HG02763 (cell line): ENCODE measurements at regions not wholly inside any gene's neighbourhood (a gene's known extent, or its start where the extent isn't known, plus 50 kb on each side); places are given as distances from the start of the nearest gene placed in this dataset.
"Not testable (repeated sequence)": the region's sequence is repeated elsewhere in the genome, so short reads cannot be mapped to it uniquely, and the experiment has no call there.

ENCODE experiments used
- ATAC-seq: cut with Tn5 transposase; IDR thresholded peaks from one replicate; pipeline ENCODE4 v1.9.1; 2021; ENCODE audit warnings: mild to moderate bottlenecking, moderate library complexity; ENCODE audit not compliant: unreplicated experiment

DNA sequence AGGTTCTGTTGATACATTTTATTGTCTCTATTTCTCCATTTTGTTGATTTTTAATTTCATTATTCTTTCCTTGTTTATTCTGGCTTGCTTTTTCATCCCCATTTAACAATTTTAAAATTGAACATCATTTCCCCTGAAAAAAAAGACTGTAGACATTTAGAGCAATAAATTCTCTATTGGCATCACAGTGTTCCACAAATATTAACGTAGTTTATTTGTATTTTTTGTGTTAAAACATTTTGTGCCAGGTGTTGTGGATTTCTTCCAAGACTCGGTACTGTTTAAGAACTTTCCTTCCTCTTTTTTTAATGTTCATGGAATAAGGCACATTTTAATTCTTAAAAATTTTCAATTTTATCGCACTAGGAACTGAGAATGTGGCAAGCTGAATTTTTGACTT, 156.1 kb upstream of the NPY start:
- ATAC-seq, result no peak

DNA sequence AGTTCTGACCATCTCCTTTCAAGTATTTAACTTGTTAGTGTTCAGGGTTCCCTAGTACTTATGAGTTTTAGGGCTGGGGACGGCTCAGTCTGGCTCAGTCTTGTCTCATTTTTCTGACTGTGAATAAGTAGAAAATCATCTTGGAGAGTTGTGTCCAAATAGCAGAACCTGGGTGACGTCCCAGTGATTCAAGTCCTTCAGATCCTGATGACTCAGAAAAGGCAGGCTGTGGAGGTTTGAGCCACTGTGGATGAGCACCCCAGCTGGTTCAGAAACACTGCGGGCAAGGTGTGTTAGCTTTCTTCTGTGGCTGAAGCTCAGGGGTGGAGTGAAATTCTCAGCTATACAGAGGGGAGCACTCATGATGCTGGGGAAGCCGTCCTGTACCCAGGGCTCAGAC, 154.4 kb upstream of the NPY start:
- ATAC-seq, result no peak

DNA sequence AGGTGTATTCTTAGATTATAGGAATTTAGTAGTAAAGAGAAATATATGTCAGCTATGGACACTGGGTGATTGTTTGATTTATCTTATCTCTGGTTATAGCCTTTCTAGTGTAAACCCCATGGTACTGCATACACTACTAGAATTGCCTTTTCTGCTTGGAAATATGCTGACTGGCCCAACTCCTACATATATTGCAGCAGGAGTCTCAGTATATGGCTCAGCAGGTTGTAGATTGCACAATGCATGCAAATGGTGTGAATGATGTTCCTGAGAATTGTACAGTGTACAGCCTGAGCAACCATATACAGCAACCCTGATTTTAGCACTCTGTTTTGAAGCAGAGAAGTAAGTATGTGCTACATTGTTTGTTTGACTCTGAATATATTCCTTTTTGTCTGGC, 153.4 kb upstream of the NPY start:
- no peak for ATAC-seq

DNA sequence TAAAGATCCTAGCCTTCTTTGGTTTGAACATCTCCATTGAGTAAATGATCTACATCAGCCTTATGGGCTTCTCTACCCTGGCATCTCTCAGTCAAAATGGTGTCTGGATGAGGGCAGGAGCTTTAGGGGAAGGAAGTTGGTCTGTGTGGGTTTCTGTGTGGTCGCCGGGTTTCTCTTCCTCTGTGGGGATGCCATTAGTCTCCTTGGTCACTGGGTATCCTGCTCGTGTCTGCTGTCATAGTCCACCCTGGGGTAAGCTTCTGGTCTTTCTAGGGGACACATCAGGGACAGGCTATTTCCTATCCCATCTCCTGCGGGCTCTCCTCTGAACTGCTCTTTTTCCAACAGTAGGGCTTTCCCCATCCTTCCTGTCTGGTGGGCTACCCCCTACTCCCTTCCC, 150.3 kb upstream of the NPY start:
- peak; percentile 41 for ATAC-seq

DNA sequence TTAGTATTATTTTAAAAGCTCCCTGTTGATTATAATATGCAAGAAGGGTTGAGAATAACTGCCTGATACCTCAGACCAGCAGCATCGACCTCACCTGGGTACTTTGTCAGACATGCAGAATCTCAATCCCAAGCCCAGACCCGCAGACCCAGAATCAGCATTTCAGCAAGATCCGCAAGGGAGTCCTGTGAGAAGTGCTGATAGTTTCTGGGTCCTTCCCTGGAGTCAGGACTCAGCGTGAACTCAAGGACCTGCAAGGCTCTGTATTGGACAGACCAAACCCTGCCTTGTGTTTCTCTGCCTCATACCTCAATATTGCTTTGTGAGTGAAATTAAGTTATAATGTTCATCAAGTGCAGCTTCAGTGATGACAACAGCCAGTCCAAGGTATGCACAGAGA, 149.5 kb upstream of the NPY start:
- no peak for ATAC-seq

DNA sequence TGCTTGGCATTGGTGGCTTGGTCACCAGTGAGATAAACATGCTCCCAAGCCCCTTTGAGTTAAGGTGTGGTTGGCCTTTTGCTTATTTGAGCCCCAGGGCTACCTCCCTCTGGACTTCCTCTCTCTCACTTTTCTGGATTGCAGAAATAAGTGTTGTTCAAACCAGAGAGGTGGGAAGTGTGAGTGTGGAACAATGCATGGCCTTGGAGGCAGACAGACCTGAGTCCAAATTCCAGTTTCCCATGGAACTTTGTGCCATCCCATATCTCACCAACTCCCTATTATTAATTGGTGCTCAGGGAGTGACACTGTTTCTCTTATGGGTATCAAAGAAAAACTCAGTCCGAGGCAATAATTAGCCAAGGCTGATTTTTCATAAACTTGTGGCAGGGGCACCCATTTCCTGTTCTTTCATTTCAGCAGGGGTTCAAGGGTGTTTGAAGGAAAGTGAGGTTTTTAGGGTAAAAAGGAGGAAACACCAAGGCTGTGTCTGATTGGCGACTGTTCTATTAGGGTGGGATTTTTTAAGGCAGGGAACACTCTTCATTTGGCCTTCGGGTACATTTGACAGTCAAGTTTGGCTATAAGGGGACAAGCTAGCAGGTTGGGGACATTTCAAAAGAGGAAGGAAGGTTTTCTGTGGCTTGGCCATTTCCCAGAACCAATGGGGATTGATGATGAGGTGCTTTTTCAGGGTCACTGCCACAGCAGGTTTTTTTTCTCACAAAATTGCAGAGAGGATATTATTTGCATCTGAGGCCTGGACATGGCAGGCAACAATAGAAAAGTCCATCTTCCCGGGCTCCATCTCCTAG, 148.8 kb upstream of the NPY start:
- peak; percentile 70 for ATAC-seq

DNA sequence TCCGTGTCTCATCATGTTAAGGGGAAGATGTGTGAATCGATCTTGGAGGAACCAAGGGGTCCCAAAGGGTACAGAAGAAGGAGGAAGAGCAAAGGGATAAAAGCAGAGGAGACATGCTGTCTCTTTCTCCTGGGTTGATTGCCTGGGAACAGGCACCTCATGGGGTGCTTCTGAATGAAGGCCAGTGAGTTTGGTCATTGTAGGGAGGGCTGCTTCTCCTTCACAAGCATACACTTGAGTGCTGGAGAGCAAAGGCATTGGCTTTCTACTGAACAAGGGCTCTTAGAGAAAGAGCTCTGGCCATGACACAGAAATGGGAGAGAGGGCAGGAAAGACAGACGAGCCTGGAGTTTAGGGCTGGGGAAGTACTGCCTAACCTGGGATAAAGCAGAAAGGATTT, 146.7 kb upstream of the NPY start:
- no peak for ATAC-seq

DNA sequence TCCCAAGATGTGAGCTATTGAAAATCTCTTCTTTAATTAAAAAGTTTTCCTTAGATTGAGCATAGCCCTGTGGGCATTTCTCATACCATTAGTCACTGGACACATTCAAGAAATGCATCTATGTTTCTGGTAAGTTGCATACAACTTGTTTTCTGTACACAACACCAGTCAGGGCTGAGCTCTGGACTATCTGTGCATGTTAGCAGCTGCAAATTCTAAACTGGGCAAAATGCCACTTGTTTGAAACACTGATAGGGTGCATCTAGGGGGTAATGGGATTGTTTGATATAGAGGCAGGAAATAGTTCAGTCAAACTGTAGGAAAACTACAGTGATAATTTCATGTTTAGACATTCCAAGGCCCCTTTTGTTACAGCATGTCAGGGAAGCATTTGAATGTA, 145.6 kb upstream of the NPY start:
- no peak for ATAC-seq

DNA sequence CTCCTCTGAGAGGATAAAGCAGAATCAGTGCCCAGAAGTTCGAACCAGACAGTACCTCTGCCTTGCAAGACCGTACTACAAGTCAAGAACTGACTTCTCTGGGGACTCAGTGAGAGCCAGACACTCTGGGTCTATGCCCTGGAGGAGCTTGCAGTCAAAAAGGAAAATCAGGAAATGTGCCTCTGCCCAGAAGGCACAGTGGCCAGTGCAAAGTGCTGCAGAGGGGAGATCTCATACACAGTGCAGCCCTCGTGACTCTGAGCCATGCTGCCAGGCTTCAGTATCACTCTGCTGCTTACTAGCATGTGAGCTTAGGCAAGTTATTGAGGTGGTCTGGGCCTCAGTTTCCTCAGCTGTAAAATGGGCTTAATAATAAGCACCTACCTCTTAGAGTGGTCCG, 144.0 kb upstream of the NPY start:
- no peak for ATAC-seq

DNA sequence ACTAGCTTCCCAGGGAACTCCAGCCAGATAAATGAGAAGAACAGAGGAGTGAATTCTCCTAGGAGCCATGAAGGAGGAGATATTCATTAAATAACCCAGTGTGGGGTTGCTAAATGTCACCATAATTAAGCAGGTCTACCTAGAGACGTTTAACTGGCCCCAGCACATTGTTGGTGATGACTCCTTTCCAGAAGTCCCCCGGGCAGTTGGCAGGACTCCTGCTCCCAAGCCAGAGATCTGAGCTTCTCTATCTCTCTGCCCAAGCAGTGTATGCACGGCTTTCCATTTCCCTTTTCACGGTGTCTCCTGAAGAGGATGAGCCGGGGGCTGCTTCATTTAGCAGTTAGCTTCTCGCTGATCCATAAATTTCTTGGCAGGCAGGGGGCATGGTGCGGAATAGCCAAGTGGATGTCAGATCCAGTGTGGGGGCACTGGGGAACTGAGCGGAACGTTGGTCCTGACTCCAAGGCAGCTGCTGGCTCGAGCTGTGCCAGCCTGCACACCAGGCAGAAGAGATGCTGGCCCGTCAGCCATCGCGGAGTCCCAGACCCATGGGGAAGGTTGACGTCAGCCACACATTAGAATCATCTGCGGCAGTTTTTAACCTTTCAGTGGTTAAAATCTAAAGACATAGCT, 142.0 kb upstream of the NPY start:
- ATAC-seq, result no peak

DNA sequence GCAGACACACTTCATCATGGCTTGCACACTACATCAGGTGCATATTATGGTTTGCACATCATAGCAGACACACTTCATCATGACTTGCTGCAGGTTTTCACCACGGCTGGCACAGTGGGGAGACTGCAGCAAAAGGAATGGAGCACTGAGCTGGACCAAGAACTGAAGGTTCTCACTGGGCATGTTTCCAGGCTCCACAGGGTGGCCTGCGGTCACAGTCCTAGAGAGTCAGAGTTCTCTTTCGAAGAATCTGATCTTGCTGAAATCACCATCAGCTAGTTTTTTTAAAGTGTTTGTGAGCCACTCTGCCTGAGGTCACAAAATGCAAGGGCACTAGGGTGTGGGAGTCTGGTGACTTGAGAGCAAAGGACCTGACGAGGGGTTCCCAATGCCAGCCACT, 140.4 kb upstream of the NPY start:
- ATAC-seq, result no peak

DNA sequence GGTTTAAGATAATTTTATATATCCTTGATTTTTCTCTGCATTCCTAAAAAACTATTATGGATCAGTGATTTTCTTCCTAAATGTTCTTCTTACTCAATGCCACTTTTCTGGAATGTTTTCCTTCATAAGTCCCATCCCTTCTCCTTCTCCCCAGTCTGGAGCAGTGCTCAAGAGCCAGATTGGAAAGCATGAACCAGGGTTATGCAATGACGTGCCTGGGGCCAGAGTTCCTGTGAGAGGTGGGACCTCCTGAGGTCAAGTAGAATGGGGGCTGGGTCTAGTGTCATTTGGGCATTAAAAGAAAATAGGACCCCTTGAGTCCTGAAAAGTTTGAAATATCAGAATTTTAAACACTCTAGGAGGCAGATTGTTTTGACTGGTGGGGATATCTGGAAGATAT, 132.0 kb upstream of the NPY start:
- ATAC-seq, result no peak

DNA sequence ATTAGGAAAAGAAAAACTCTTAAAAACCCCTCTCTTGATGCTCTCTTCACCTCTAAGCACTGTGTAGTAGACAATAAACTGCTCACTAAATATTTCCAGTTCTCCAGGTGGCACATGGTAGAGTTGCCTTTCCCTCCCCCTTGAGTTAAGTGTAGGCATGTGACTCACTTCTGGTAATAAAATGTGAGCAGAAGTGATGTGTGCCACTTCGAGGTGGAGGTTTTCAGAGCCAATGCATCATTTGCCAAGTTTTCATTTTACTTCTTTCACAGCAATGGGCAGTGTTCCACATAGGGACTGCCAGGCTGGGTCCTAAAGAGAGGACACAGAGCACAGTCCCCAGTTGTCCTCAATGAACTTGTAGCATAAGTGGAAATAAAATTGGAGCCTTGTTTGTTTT, 131.6 kb upstream of the NPY start:
- ATAC-seq, result no peak

DNA sequence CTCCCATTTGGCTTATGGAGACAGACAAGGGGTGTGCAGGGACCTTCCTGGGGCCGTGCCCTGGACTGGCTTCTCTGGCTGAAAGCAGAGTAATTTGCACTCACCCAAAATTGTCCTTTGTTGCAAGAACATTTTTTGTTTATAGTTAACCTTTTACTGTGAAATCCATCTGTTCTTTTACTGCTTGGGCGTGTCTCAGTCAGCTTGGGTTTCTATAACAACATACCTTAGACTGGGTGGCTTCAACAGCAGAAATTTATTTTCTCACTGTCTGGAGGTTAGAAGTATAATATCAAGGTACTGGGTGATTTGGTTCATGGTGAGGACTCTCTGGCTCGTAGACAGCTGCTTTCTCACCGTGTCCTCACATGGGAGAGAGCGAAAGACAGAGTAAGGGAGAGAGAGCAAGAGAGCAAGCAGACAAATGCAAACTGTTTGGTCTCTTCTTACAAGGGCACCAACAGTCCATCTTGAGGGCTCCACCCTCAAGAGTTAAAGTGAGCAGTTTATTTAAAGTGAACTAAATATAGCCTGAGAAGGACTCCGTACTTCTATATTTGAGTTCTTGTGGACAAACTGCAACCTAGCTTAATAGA, 131.0 kb upstream of the NPY start:
- no peak for ATAC-seq

DNA sequence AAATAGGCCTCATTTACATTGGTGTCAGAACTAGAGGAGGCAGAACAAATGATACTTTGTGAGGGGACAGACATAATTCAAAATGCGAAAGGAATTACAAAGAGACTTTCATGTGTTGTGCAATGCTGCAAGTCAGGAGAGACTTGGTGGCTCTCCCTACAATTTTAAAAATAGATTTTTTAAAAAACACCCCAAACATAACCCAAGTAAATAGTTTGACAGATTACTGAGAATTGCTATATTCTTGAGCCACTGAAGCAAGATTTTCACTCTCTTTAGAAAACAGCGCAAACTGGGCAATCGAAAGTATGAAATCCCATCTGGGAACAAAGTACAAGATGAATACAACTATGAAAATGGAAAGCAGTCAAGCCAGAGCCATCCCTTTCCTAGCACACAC, 126.3 kb upstream of the NPY start:
- no peak for ATAC-seq

DNA sequence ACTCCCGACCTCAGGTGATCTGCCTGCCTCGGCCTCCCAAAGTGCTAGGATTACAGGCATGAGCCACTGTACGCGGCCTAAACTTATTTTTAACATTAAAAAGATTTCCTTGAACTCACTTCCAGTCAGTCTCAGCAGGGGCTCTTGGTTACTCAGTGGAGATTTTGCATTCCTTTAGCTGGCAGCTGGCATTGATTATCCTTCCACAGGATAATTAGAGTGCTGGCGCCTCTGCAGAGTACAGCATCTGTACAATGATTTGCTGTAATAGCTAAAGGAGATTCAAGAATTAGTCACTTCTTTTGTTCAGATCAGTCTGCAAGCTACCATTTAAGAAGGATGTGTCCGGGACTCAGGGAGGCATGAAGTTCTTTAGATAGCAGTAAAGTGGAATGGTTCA, 125.0 kb upstream of the NPY start:
- no peak for ATAC-seq

DNA sequence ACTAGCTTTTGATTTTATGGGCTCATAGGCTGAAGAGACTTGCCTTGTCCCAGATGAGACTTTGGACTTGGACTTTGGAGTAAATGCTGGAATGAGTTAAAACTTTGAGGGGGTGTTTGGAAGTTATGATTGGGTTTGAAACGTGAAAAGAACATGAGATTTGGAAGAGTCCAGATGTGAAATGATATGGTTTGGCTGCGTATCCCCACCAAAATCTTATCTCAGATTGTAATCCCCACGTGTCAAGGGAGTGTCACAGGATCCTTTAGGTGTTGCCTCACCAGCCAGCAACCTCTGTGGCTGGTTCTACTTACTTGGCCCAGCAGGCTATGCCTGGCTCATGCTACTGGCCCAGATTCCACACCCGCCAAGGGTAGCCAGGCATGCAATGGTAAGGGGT, 119.6 kb upstream of the NPY start:
- no peak for ATAC-seq

DNA sequence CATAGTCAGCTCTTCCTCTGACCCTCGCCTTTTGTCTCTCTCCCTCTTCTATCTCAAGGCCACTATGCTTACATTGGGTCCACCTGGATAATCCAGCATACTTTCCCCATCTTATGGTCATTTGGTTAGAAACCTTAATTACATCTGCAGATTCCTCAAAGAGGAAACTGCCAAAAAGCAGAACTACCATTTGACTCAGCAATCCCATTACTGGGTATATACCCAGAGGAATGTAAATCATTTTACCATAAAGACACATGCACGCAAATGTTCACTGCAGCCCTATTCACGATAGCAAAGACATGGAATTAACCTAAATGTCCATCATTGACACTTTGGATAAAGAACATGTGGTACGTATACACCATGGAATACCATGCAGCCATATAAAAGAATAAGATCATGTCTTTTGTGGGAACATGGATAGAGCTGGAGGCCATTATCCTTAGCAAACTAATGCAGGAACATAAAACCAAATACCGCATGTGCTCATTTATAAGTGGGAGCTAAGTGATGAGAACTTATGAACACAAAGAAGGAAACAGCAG, 114.8 kb upstream of the NPY start:
- no peak for ATAC-seq

DNA sequence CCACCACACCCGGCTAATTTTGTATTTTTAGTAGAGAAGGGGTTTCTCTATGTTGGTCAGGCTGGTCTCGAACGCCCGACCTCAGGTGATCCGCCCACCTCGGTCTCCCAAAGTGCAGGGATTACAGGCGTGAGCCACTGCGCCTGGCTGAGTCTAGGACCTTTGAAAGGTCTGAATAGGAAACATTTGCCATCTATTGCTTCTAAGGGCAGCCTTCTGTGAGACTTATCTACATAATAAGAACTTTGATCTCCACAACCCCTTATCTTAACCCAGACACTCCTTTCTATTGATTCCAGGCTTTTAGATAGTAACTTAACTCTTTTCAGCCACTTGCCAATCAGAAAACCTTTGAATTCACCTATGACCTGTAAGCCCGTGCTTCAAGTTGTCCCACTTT, 112.0 kb upstream of the NPY start:
- not testable (repeated sequence) for ATAC-seq

DNA sequence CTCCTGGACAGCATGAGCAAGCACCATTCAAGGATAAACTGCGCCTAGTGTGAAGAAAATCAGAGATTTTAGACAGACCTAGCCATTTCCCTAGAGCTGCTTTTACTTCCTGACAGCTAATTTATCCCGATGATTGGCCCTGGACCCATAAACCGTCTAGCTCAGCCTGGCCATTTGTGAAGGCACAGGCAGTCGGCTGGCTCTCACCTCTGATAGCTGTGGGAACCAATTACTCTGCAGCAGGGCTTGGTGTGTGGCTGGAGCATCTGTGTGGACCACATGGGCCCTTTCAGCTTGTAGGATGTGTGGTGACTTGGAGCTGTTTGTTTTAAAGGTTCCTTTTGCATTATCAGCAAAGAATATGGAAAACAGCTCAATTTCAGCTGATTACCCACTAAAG, 111.1 kb upstream of the NPY start:
- ATAC-seq, result no peak

DNA sequence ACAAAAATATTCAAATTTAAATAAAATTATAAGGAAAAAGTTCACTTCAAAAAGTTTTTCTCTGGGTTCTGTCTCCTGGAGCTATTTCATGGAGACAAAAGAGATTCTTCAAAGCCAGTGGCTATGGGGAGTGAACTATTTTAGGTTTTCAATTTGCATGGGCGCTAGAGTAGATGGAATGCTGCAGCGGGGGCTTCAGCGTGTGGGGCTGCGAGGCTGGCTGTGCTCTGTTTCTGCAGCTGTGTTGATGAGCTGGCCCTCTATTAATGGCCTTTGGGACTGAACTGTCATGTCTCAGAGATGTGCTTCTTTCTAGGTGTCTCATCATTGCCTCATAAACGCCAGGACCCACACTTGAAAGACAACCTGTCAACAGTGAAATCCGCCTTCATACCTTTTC, 108.4 kb upstream of the NPY start:
- no peak for ATAC-seq
